ENCODE measurements at regions not wholly inside any gene's neighbourhood (a gene's known extent, or its start where the extent isn't known, plus 50 kb on each side); places are given as distances from the start of the nearest gene placed in this dataset.

- 83% methylated on average over 3 of the region's 3 CpGs for WGBS (ENCODE audit: insufficient coverage, low coverage, low lambda C conversion rate, missing lambda C conversion rate)
- TF ChIP-seq CTCF (IDR thresholded peaks at IDR 0.05) (no peak), POLR2A (IDR thresholded peaks at IDR 0.05) (no peak)
- Histone ChIP-seq H3K36me3 (no peaks in the 10 kb centered on the region), H3K9me3 (no peaks in the 10 kb centered on the region), H3K27ac (no peak overlapping the region), H3K4me1 (no peaks in the 10 kb centered on the region), H3K27me3 (no peaks in the 10 kb centered on the region), H3K4me3 (no peak overlapping the region)
- DNase-seq (no peak), ATAC-seq (no peak)
- intact Hi-C loops (cut with DNase I) = no loop called here
These were observed 251.8 kb upstream of the NFE2L3 start for GRCh38 chr7:25900245-25900644.

- Histone ChIP-seq H3K27ac (no peak overlapping the region), H3K4me1 (no peaks in the 10 kb centered on the region), H3K36me3 (no peaks in the 10 kb centered on the region), H3K9me3 (no peaks in the 10 kb centered on the region), H3K27me3 (no peaks in the 10 kb centered on the region), H3K4me3 (no peak overlapping the region)
- TF ChIP-seq POLR2A (IDR thresholded peaks at IDR 0.05) (no peak), CTCF (IDR thresholded peaks at IDR 0.05) (no peak)
- no peak for ATAC-seq
- no CpG with 5 or more reads among the region's 3 CpGs for WGBS (ENCODE audit: insufficient coverage, low coverage, low lambda C conversion rate, missing lambda C conversion rate)
- no peak for DNase-seq
- intact Hi-C loops (cut with DNase I) = no loop called here
These were observed 251.1 kb upstream of the NFE2L3 start for GRCh38 chr7:25900877-25901276.

- WGBS (ENCODE audit: insufficient coverage, low coverage, low lambda C conversion rate, missing lambda C conversion rate) = 86% methylated on average over 1 of the region's 1 CpG
- intact Hi-C loops (cut with DNase I) = no loop called here
- H3K4me3 ChIP-seq = no peak overlapping the region
- TF ChIP-seq CTCF (IDR thresholded peaks at IDR 0.05) (no peak), POLR2A (IDR thresholded peaks at IDR 0.05) (no peak)
- no peaks in the 10 kb centered on the region for H3K36me3 ChIP-seq
- no peaks in the 10 kb centered on the region for H3K9me3 ChIP-seq
- H3K27ac ChIP-seq = no peak overlapping the region
- DNase-seq = no peak
- no peaks in the 10 kb centered on the region for H3K4me1 ChIP-seq
- no peaks in the 10 kb centered on the region for H3K27me3 ChIP-seq
- ATAC-seq = no peak
These were observed 250.3 kb upstream of the NFE2L3 start for GRCh38 chr7:25901658-25902057.

GRCh38 chr7:25906003-25906402 is 246.0 kb upstream of the NFE2L3 start:
- intact Hi-C loops (cut with DNase I) = no loop called here
- Histone ChIP-seq H3K27me3 (no peaks in the 10 kb centered on the region), H3K4me3 (no peak overlapping the region), H3K9me3 (no peaks in the 10 kb centered on the region), H3K27ac (no peak overlapping the region), H3K4me1 (no peaks in the 10 kb centered on the region), H3K36me3 (no peaks in the 10 kb centered on the region)
- TF ChIP-seq CTCF (IDR thresholded peaks at IDR 0.05) (no peak), POLR2A (IDR thresholded peaks at IDR 0.05) (no peak)
- ATAC-seq (no peak), DNase-seq (no peak)
- WGBS (ENCODE audit: insufficient coverage, low coverage, low lambda C conversion rate, missing lambda C conversion rate) = 81% methylated on average over 3 of the region's 3 CpGs

- DNase-seq = no peak
- intact Hi-C loops (cut with DNase I) = no loop called here
These were observed 245.2 kb upstream of the NFE2L3 start for GRCh38 chr7:25906760-25907159.

More at GRCh38 chr7:25906760-25907159, 245.2 kb upstream of the NFE2L3 start:
- H3K27me3 ChIP-seq = no peaks in the 10 kb centered on the region
- no peak for ATAC-seq
- H3K36me3 ChIP-seq = no peaks in the 10 kb centered on the region
- no peaks in the 10 kb centered on the region for H3K9me3 ChIP-seq
- no peaks in the 10 kb centered on the region for H3K4me1 ChIP-seq
- H3K27ac ChIP-seq = no peak overlapping the region
- no peak overlapping the region for H3K4me3 ChIP-seq
- no peak for TF ChIP-seq CTCF (IDR thresholded peaks at IDR 0.05)
- TF ChIP-seq POLR2A (IDR thresholded peaks at IDR 0.05) = no peak
- WGBS (ENCODE audit: insufficient coverage, low coverage, low lambda C conversion rate, missing lambda C conversion rate) = 84% methylated on average over 3 of the region's 5 CpGs
